Lung (tissue), 11 donors: ENCODE measurements at regions not wholly inside any gene's neighbourhood (a gene's known extent, or its start where the extent isn't known, plus 50 kb on each side); places are given as distances from the start of the nearest gene placed in this dataset.

Experiments
- ATAC-seq: fragments of 200-7000 bp; cut with Tn5 transposase; one replicate; pipeline ENCODE4 v1.9.1; 2020; ENCODE audit warnings: moderate number of reproducible peaks; ENCODE audit not compliant: insufficient read depth, low FRiP score
- DNase-seq, 3 donors: peaks; one replicate each; pipeline ENCODE4 v3.0.0-alpha.2; 2013 to 2017
- H3K27ac ChIP-seq, 2 donors: one replicate each; pipeline ENCODE4 v1.5.1; 2013; ENCODE audit warnings: mild to moderate bottlenecking in 2 of 2, moderate library complexity in 2 of 2, control low read depth in 1 of 2, inconsistent platforms in 1 of 2, low read depth in 1 of 2, low read length in 1 of 2
- H3K27me3 ChIP-seq, 3 donors: one replicate each; pipeline ENCODE4 v1.5.1; 2013; ENCODE audit warnings: low read length in 2 of 3; ENCODE audit not compliant: control insufficient read depth in 3 of 3, insufficient read depth in 3 of 3
- H3K36me3 ChIP-seq, 4 donors: one replicate each; pipeline ENCODE4 v1.5.1; 2013; ENCODE audit warnings: low read length in 4 of 4, mild to moderate bottlenecking in 1 of 4, moderate library complexity in 1 of 4; ENCODE audit not compliant: control insufficient read depth in 4 of 4, insufficient read depth in 4 of 4
- H3K4me1 ChIP-seq, 5 donors: one replicate each; pipeline ENCODE4 v1.5.1; 2013; ENCODE audit warnings: low read length in 5 of 5, mild to moderate bottlenecking in 2 of 5, moderate library complexity in 1 of 5; ENCODE audit not compliant: control insufficient read depth in 5 of 5, insufficient read depth in 5 of 5
- H3K4me3 ChIP-seq: one replicate; pipeline ENCODE4 v1.5.1; 2013; ENCODE audit warnings: mild to moderate bottlenecking, control low read depth, moderate library complexity
- H3K9ac ChIP-seq, 2 donors: one replicate each; pipeline ENCODE4 v1.5.1; 2013; ENCODE audit warnings: low read length in 2 of 2, control low read depth in 1 of 2; ENCODE audit not compliant: insufficient read depth in 1 of 2
- H3K9me3 ChIP-seq, 4 donors: one replicate each; pipeline ENCODE4 v1.5.1; 2013; ENCODE audit warnings: low read length in 3 of 4, mild to moderate bottlenecking in 1 of 4, moderate library complexity in 1 of 4; ENCODE audit not compliant: control insufficient read depth in 4 of 4, insufficient read depth in 3 of 4
- CTCF ChIP-seq: IDR thresholded peaks from 2 replicates; pipeline ENCODE4 v1.5.1; 2012; ENCODE audit warnings: mild to moderate bottlenecking; ENCODE audit errors: control extremely low read depth, extremely low read depth
- WGBS, 2 donors: extraction: QIAGEN DNeasy Blood & Tissue Kit; methylation state at CpG; one replicate each; pipeline ENCODE4 v1.1.7; 2013; 5-methylcytosine and 5-hydroxymethylcytosine counted together
- donor health status: control.
- donor health status: control.
- donor health status: Bipolar disorder and iron deficiency.
- donor health status: healthy.
- donor health status: DM: yes; HTN: yes; CAD: no.

GRCh38 chr5:66358741-66359140 lies 214.6 kb downstream of the SREK1 start:
- peaks cover 0 to 25% (median 5%) of the 10 kb centered on the region in 5 donors for H3K4me1 ChIP-seq
- no peaks in the 10 kb centered on the region for H3K36me3 ChIP-seq
- no peak for ATAC-seq
- H3K9ac ChIP-seq, result no peak overlapping the region
- H3K27me3 ChIP-seq, result no peaks in the 10 kb centered on the region
- no peak for TF ChIP-seq CTCF
- WGBS, 2 donors, result 97 to 98% methylated on average over 3 of the region's 3 CpGs
- H3K27ac ChIP-seq, result no peak overlapping the region
- H3K4me3 ChIP-seq, result no peak overlapping the region
- no peaks in the 10 kb centered on the region for H3K9me3 ChIP-seq
- no peak for DNase-seq

GRCh38 chr5:66361070-66361469 lies 217.0 kb downstream of the SREK1 start:
- no peak overlapping the region for H3K4me3 ChIP-seq
- peak overlapping the region in 1 of 2 donors; percentile 27 for H3K27ac ChIP-seq
- H3K4me1 ChIP-seq, result peaks cover 0 to 15% (median 5%) of the 10 kb centered on the region in 5 donors
- no peak for ATAC-seq
- no peak overlapping the region for H3K9ac ChIP-seq
- TF ChIP-seq CTCF, result no peak
- WGBS, 2 donors, result 70% methylated on average over 3 of the region's 3 CpGs
- no peaks in the 10 kb centered on the region for H3K36me3 ChIP-seq
- no peaks in the 10 kb centered on the region for H3K27me3 ChIP-seq
- no peaks in the 10 kb centered on the region for H3K9me3 ChIP-seq
- no peak for DNase-seq

- no peak overlapping the region for H3K4me3 ChIP-seq
- peaks cover 0 to 9% (median 5%) of the 10 kb centered on the region in 5 donors for H3K4me1 ChIP-seq
- no peaks in the 10 kb centered on the region for H3K27me3 ChIP-seq
- no peak overlapping the region for H3K27ac ChIP-seq
- DNase-seq, result peak in 1 of 3 donors; percentile 22
- ATAC-seq, result no peak
- H3K9me3 ChIP-seq, result no peaks in the 10 kb centered on the region
- WGBS, 2 donors, result 75 to 89% methylated on average over 6 of the region's 6 CpGs
- H3K9ac ChIP-seq, result no peak overlapping the region
- TF ChIP-seq CTCF, result no peak
- H3K36me3 ChIP-seq, result no peaks in the 10 kb centered on the region
Measured at GRCh38 chr5:66362046-66362445, 217.9 kb downstream of the SREK1 start.

GRCh38 chr5:66362687-66363086 lies 218.6 kb downstream of the SREK1 start:
- 85 to 91% methylated on average over 4 of the region's 4 CpGs for WGBS, 2 donors
- TF ChIP-seq CTCF, result no peak
- Histone ChIP-seq H3K4me1 (peaks cover 0 to 9% (median 0%) of the 10 kb centered on the region in 5 donors), H3K27ac (peak overlapping the region in 1 of 2 donors; percentile 49), H3K27me3 (no peaks in the 10 kb centered on the region), H3K9me3 (no peaks in the 10 kb centered on the region), H3K9ac (no peak overlapping the region), H3K4me3 (no peak overlapping the region), H3K36me3 (no peaks in the 10 kb centered on the region)
- DNase-seq (peak; percentile 38 to 90 (median 69)), ATAC-seq (no peak)
